Adrenal gland (tissue), 5 donors: ENCODE measurements at regions not wholly inside any gene's neighbourhood (a gene's known extent, or its start where the extent isn't known, plus 50 kb on each side); places are given as distances from the start of the nearest gene placed in this dataset.

Experiments
- POLR2A ChIP-seq, 2 donors: fragments of 450-650 bp; IDR thresholded peaks; one replicate each; pipeline ENCODE4 v1.6.1; 2017; ENCODE audit warnings: antibody characterized with exemption in 2 of 2, mild to moderate bottlenecking in 2 of 2, moderate library complexity in 1 of 2
- TF ChIP-seq, protein P1 (sequence below), 6 experiments: fragments of 450-650 bp in 4 of 6; fragments of 200-600 bp in 2 of 6; sonication (generic) in 1 of 6; IDR thresholded peaks; 1 replicate in 5 of 6; 2 replicates in 1 of 6; pipeline versions ENCODE4 v1.5.1 to v1.8.0; 2016 to 2021; ENCODE audit warnings: antibody characterized with exemption in 6 of 6, mild to moderate bottlenecking in 2 of 6, moderate library complexity in 1 of 6
- donor health status: DM: no; HTN: no; CAD: no.

DNA sequence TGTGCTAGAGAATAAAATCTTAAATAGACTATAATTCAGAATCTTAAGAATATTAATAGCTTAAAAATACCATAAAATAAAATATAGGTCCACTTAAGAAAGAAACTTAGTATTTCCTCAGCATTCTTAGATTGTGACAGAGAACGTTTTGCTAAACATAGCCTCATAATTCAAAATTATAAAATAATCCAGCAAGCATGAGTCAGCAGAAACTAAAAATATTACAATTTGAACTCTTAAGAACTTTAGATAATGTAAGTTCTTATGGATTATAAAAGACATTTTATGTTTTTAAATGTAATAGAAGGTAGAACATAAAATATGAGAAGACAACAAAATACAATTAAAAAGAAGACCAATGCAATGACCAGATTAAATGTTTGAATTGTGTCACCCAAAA, 164.5 kb upstream of the MC4R start:
- TF ChIP-seq, protein P1, sequence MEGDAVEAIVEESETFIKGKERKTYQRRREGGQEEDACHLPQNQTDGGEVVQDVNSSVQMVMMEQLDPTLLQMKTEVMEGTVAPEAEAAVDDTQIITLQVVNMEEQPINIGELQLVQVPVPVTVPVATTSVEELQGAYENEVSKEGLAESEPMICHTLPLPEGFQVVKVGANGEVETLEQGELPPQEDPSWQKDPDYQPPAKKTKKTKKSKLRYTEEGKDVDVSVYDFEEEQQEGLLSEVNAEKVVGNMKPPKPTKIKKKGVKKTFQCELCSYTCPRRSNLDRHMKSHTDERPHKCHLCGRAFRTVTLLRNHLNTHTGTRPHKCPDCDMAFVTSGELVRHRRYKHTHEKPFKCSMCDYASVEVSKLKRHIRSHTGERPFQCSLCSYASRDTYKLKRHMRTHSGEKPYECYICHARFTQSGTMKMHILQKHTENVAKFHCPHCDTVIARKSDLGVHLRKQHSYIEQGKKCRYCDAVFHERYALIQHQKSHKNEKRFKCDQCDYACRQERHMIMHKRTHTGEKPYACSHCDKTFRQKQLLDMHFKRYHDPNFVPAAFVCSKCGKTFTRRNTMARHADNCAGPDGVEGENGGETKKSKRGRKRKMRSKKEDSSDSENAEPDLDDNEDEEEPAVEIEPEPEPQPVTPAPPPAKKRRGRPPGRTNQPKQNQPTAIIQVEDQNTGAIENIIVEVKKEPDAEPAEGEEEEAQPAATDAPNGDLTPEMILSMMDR (IDR thresholded peaks at IDR 0.05), result no peak
- TF ChIP-seq POLR2A (IDR thresholded peaks at IDR 0.05), result no peak
